GM19240 (cell line): ENCODE measurements at regions not wholly inside any gene's neighbourhood (a gene's known extent, or its start where the extent isn't known, plus 50 kb on each side); places are given as distances from the start of the nearest gene placed in this dataset.
"Not testable (repeated sequence)": the region's sequence is repeated elsewhere in the genome, so short reads cannot be mapped to it uniquely, and the experiment has no call there.

ENCODE experiments used
- DNase-seq: peaks from one replicate; pipeline ENCODE4 v3.0.0; 2011; ENCODE audit warnings: low spot score; ENCODE audit not compliant: insufficient read length

- DNase-seq, result no peak
Measured at GRCh38 chr10:130713731-130714130, 577.5 kb downstream of the GLRX3 start.

GRCh38 chr10:130714742-130715467 lies 578.7 kb downstream of the GLRX3 start:
- no peak for DNase-seq

GRCh38 chr10:130715686-130716670 lies 579.8 kb downstream of the GLRX3 start:
- DNase-seq, result no peak

- DNase-seq, result no peak
Measured at GRCh38 chr10:130717083-130717482, 580.9 kb downstream of the GLRX3 start.

- not testable (repeated sequence) for DNase-seq
Measured at GRCh38 chr10:130718744-130719447, 582.7 kb downstream of the GLRX3 start.

GRCh38 chr10:130719448-130719752 lies 583.2 kb downstream of the GLRX3 start:
- no peak for DNase-seq

GRCh38 chr10:130720235-130720634 lies 584.0 kb downstream of the GLRX3 start:
- no peak for DNase-seq

GRCh38 chr10:130721971-130722370 lies 585.8 kb downstream of the GLRX3 start:
- DNase-seq, result no peak

GRCh38 chr10:130723704-130724103 lies 587.5 kb downstream of the GLRX3 start:
- no peak for DNase-seq

- DNase-seq, result no peak
Measured at GRCh38 chr10:130725474-130725970, 586.0 kb downstream of the TCERG1L start.

GRCh38 chr10:130726996-130727725 lies 584.4 kb downstream of the TCERG1L start:
- no peak for DNase-seq

GRCh38 chr10:130727766-130728490 lies 583.6 kb downstream of the TCERG1L start:
- DNase-seq, result no peak

GRCh38 chr10:130728531-130729215 lies 582.8 kb downstream of the TCERG1L start:
- no peak for DNase-seq

- DNase-seq, result no peak
Measured at GRCh38 chr10:130729876-130730275, 581.6 kb downstream of the TCERG1L start.

- no peak for DNase-seq
Measured at GRCh38 chr10:130737186-130737585, 574.3 kb downstream of the TCERG1L start.

- no peak for DNase-seq
Measured at GRCh38 chr10:130737621-130738020, 573.9 kb downstream of the TCERG1L start.

GRCh38 chr10:130739016-130739756 lies 572.3 kb downstream of the TCERG1L start:
- DNase-seq, result no peak

GRCh38 chr10:130739757-130740145 lies 571.8 kb downstream of the TCERG1L start:
- DNase-seq, result no peak

GRCh38 chr10:130740166-130740565 lies 571.4 kb downstream of the TCERG1L start:
- DNase-seq, result no peak
